ENCODE measurements at regions not wholly inside any gene's neighbourhood (a gene's known extent, or its start where the extent isn't known, plus 50 kb on each side); places are given as distances from the start of the nearest gene placed in this dataset.

GRCh38 chr11:10396771-10397170 is 58.3 kb upstream of the AMPD3 start:
- H3K9me3 ChIP-seq: no peaks in the 10 kb centered on the region
- no peak overlapping the region for H3K27ac ChIP-seq
- H3K4me1 ChIP-seq: peaks cover 0 to 8% (median 0%) of the 10 kb centered on the region in 4 donors
- TF ChIP-seq, protein P1, sequence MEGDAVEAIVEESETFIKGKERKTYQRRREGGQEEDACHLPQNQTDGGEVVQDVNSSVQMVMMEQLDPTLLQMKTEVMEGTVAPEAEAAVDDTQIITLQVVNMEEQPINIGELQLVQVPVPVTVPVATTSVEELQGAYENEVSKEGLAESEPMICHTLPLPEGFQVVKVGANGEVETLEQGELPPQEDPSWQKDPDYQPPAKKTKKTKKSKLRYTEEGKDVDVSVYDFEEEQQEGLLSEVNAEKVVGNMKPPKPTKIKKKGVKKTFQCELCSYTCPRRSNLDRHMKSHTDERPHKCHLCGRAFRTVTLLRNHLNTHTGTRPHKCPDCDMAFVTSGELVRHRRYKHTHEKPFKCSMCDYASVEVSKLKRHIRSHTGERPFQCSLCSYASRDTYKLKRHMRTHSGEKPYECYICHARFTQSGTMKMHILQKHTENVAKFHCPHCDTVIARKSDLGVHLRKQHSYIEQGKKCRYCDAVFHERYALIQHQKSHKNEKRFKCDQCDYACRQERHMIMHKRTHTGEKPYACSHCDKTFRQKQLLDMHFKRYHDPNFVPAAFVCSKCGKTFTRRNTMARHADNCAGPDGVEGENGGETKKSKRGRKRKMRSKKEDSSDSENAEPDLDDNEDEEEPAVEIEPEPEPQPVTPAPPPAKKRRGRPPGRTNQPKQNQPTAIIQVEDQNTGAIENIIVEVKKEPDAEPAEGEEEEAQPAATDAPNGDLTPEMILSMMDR (IDR thresholded peaks at IDR 0.05): no peak
- TF ChIP-seq POLR2A (IDR thresholded peaks at IDR 0.05): no peak
- H3K4me3 ChIP-seq: no peak overlapping the region
- H3K27me3 ChIP-seq: no peaks in the 10 kb centered on the region
- no peaks in the 10 kb centered on the region for H3K36me3 ChIP-seq
- DNase-seq: no peak

DNA sequence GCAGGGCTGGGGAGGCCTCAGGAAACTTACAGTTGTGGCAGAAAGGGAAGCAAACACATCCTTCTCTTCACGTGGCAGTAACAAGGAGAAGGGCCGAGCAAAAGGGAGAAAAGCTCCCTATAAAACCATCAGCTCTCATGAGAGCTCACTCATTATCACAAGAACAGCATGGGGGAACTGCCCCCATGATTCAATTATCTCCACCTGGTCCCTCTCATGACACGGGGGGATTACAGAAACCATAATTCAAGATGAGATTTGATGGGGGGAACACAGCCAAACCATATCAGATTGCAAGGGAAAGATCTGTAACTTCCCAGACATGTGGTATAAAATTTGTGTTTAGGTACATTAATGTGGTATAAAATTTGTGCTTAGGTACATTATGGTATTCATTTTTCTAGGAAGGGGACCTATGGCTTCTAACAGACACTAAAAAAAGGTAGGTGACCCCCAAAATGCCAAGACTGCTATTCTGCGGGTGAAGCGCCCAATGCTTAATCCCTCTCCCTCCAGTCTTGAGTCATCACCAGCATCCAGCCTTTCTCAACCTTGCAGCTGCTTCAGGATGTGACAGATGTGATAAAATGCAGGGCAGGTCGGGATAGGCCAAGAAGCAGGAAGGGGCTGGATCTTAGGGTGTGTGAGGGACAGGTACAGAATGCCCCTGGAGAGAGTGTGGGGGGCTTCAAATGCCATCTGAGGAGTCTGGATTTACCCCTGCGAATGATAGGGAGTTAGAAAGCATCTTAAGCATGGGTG is 57.7 kb upstream of the AMPD3 start:
- Histone ChIP-seq H3K27me3 (no peaks in the 10 kb centered on the region), H3K9me3 (no peaks in the 10 kb centered on the region), H3K36me3 (no peaks in the 10 kb centered on the region), H3K4me1 (peaks cover 0 to 8% (median 0%) of the 10 kb centered on the region in 4 donors), H3K27ac (no peak overlapping the region), H3K4me3 (no peak overlapping the region)
- TF ChIP-seq, protein P1 (IDR thresholded peaks at IDR 0.05): no peak
- no peak for TF ChIP-seq POLR2A (IDR thresholded peaks at IDR 0.05)
- no peak for DNase-seq

- DNase-seq: no peak
- peaks cover 0 to 8% (median 0%) of the 10 kb centered on the region in 4 donors for H3K4me1 ChIP-seq
- no peaks in the 10 kb centered on the region for H3K27me3 ChIP-seq
- no peaks in the 10 kb centered on the region for H3K9me3 ChIP-seq
- H3K27ac ChIP-seq: no peak overlapping the region
- H3K4me3 ChIP-seq: no peak overlapping the region
- TF ChIP-seq, protein P1 (IDR thresholded peaks at IDR 0.05): no peak
- no peak for TF ChIP-seq POLR2A (IDR thresholded peaks at IDR 0.05)
- no peaks in the 10 kb centered on the region for H3K36me3 ChIP-seq
These were observed 56.5 kb upstream of the AMPD3 start for GRCh38 chr11:10398525-10398924.

DNA sequence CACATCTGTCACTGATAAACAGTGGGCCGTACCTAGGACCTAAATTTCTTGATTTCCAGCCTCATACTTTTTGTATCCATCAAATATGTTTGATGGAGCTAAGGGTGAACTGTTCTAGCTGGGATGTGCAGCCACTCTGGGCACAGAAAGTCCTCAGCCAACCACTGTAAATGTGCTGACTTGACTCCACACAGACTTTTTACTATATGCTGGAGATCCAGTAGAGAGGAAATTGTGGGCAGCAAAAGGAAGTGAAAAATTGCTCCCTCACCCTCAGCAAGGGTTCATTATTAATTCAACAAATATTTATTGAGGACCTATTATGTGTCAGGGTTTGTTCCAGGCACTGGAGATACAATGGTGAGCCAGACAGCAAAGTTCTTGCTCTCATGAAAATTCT is 54.2 kb upstream of the AMPD3 start:
- no peak overlapping the region for H3K4me3 ChIP-seq
- no peak overlapping the region for H3K27ac ChIP-seq
- no peaks in the 10 kb centered on the region for H3K36me3 ChIP-seq
- H3K9me3 ChIP-seq: no peaks in the 10 kb centered on the region
- TF ChIP-seq, protein P1 (IDR thresholded peaks at IDR 0.05): no peak
- no peak for TF ChIP-seq POLR2A (IDR thresholded peaks at IDR 0.05)
- no peaks in the 10 kb centered on the region for H3K27me3 ChIP-seq
- no peaks in the 10 kb centered on the region for H3K4me1 ChIP-seq
- no peak for DNase-seq

- Histone ChIP-seq H3K4me3 (no peak overlapping the region), H3K27ac (no peak overlapping the region), H3K36me3 (no peaks in the 10 kb centered on the region), H3K9me3 (no peaks in the 10 kb centered on the region), H3K4me1 (peaks cover 0 to 1% (median 0%) of the 10 kb centered on the region in 4 donors), H3K27me3 (no peaks in the 10 kb centered on the region)
- DNase-seq: no peak
- TF ChIP-seq, protein P1 (IDR thresholded peaks at IDR 0.05): no peak
- no peak for TF ChIP-seq POLR2A (IDR thresholded peaks at IDR 0.05)
These were observed 53.8 kb upstream of the AMPD3 start for GRCh38 chr11:10401256-10401655.
